H1 (cell line): ENCODE measurements at regions not wholly inside any gene's neighbourhood (a gene's known extent, or its start where the extent isn't known, plus 50 kb on each side); places are given as distances from the start of the nearest gene placed in this dataset.

Experiments used
- CTCF ChIA-PET: fragments of 300-600 bp; sonication (Branson Sonifier 250); formaldehyde crosslinking; loops from one replicate; lab custom pipeline; 2021; ENCODE audit not compliant: partially characterized antibody; lab: Charles Lee
- POLR2A ChIA-PET: fragments of 300-600 bp; sonication (Branson Sonifier 250); formaldehyde crosslinking; loops from one replicate; lab custom pipeline; 2021; ENCODE audit warnings: inconsistent platforms; ENCODE audit not compliant: partially characterized antibody; lab: Charles Lee
- DNase-seq, 2 experiments: peaks; one replicate each; pipeline versions ENCODE4 v3.0.0 to v3.0.0-alpha.2; 2010 to 2022; ENCODE audit warnings: low spot score in 2 of 2, low read depth in 1 of 2, mixed read lengths in 1 of 2
- FAIRE-seq: peaks from 2 replicates; lab custom pipeline; 2011; peaks lifted over from hg19 to GRCh38; lab: Jason Lieb, UNC
- H2AFZ ChIP-seq: 2 replicates; pipeline ENCODE4 v1.8.1; 2012; ENCODE audit warnings: low read length, inconsistent platforms
- H2AK5ac ChIP-seq: 2 replicates; pipeline ENCODE4 v1.6.1; 2013; ENCODE audit warnings: low read depth, low read length
- H2BK120ac ChIP-seq: replicated peaks from 2 replicates; pipeline ENCODE3; 2013; ENCODE audit warnings: low read depth, low read length, inconsistent platforms
- H2BK12ac ChIP-seq: 2 replicates; pipeline ENCODE4 v1.6.1; 2013; ENCODE audit warnings: low read depth, low read length
- H2BK15ac ChIP-seq: 2 replicates; pipeline ENCODE4 v1.6.1; 2013; ENCODE audit warnings: low read length
- H2BK20ac ChIP-seq: 2 replicates; pipeline ENCODE4 v1.6.1; 2013; ENCODE audit warnings: low read length
- H2BK5ac ChIP-seq: 2 replicates; pipeline ENCODE4 v1.6.1; 2013; ENCODE audit warnings: low read depth, low read length
- H3K14ac ChIP-seq: 2 replicates; pipeline ENCODE4 v1.6.1; 2013; ENCODE audit warnings: inconsistent platforms; ENCODE audit not compliant: insufficient read length
- H3K18ac ChIP-seq: 2 replicates; pipeline ENCODE4 v1.6.1; 2013; ENCODE audit warnings: low read length; ENCODE audit errors: extremely low read depth
- H3K23ac ChIP-seq: 2 replicates; pipeline ENCODE4 v1.6.1; 2013; ENCODE audit warnings: inconsistent platforms; ENCODE audit not compliant: insufficient read length
- H3K23me2 ChIP-seq: 2 replicates; pipeline ENCODE4 v1.6.1; 2013; ENCODE audit warnings: low read depth, low read length
- H3K27ac ChIP-seq: 2 replicates; pipeline ENCODE4 v1.6.1; 2011; ENCODE audit warnings: low read depth, low read length, inconsistent platforms
- H3K27me3 ChIP-seq, 4 experiments: replicated peaks in 1 of 4; 1 replicate in 1 of 4; 2 replicates in 3 of 4; pipeline versions ENCODE4 v1.6.1 to v1.8.1; 2011 to 2013; ENCODE audit warnings: low read length in 3 of 4, mild to moderate bottlenecking in 3 of 4, inconsistent platforms in 2 of 4, mixed read lengths in 2 of 4, moderate library complexity in 1 of 4; ENCODE audit not compliant: control insufficient read depth in 3 of 4, insufficient read depth in 3 of 4; ENCODE audit errors: extremely low read depth in 1 of 4
- H3K36me3 ChIP-seq, 4 experiments: 2 replicates each; pipeline versions ENCODE4 v1.6.1 to v1.8.1; 2011 to 2013; ENCODE audit warnings: mild to moderate bottlenecking in 4 of 4, low read length in 3 of 4, moderate library complexity in 2 of 4, control low read depth in 1 of 4, inconsistent platforms in 1 of 4; ENCODE audit not compliant: insufficient read depth in 4 of 4, control insufficient read depth in 2 of 4
- H3K4ac ChIP-seq: replicated peaks from 2 replicates; pipeline ENCODE3; 2013; ENCODE audit warnings: low read length, low read depth, mixed read lengths, inconsistent platforms; ENCODE audit not compliant: insufficient read length
- H3K4me1 ChIP-seq, 4 experiments: replicated peaks in 1 of 4; 1 replicate in 1 of 4; 2 replicates in 3 of 4; pipeline versions ENCODE4 v1.6.1 to v1.8.1; 2011 to 2013; ENCODE audit warnings: low read length in 3 of 4, inconsistent platforms in 2 of 4, mixed read lengths in 1 of 4; ENCODE audit not compliant: insufficient read depth in 4 of 4, control insufficient read depth in 3 of 4
- H3K4me2 ChIP-seq, 2 experiments: 2 replicates each; pipeline versions ENCODE4 v1.6.1 to v1.8.1; 2011 to 2013; ENCODE audit warnings: low read depth in 2 of 2, low read length in 2 of 2, control low read depth in 1 of 2, inconsistent platforms in 1 of 2, mild to moderate bottlenecking in 1 of 2; ENCODE audit not compliant: insufficient read depth in 1 of 2
- H3K4me3 ChIP-seq, 4 experiments: fragments of 200-600, 300-600 bp in 1 of 4; sonication (generic), shearing (Covaris generic), sonication (Bioruptor Twin) in 1 of 4; 2 replicates each; pipeline versions ENCODE4 v1.5.1 to v1.8.1; 2011 to 2016; ENCODE audit warnings: low read length in 4 of 4, low read depth in 3 of 4, control low read depth in 2 of 4, inconsistent platforms in 2 of 4, mild to moderate bottlenecking in 2 of 4, mixed read lengths in 1 of 4, moderate library complexity in 1 of 4; ENCODE audit not compliant: insufficient read depth in 2 of 4; ENCODE audit errors: extremely low read depth in 1 of 4
- H3K56ac ChIP-seq: replicated peaks from 2 replicates; pipeline ENCODE3; 2013; ENCODE audit warnings: low read depth, mild to moderate bottlenecking, mixed read lengths, low read length, inconsistent platforms; ENCODE audit not compliant: insufficient read length
- H3K79me1 ChIP-seq: 2 replicates; pipeline ENCODE4 v1.6.1; 2013; ENCODE audit warnings: low read depth, low read length, control low read depth
- H3K79me2 ChIP-seq, 2 experiments: 2 replicates each; pipeline versions ENCODE4 v1.6.1 to v1.8.1; 2012 to 2013; ENCODE audit warnings: low read length in 2 of 2, mild to moderate bottlenecking in 2 of 2, inconsistent platforms in 1 of 2; ENCODE audit not compliant: insufficient read depth in 2 of 2, control insufficient read depth in 1 of 2
- H3K9ac ChIP-seq, 4 experiments: replicated peaks in 1 of 4; 1 replicate in 1 of 4; 2 replicates in 3 of 4; pipeline versions ENCODE4 v1.6.1 to v1.8.1; 2011 to 2013; ENCODE audit warnings: low read depth in 3 of 4, low read length in 3 of 4, control low read depth in 2 of 4, mild to moderate bottlenecking in 2 of 4, moderate library complexity in 2 of 4, inconsistent platforms in 1 of 4; ENCODE audit errors: extremely low read depth in 1 of 4
- H3K9me3 ChIP-seq, 2 experiments: 2 replicates each; pipeline versions ENCODE4 v1.6.1 to v1.8.1; 2012 to 2013; ENCODE audit warnings: mild to moderate bottlenecking in 2 of 2, moderate library complexity in 2 of 2, control low read depth in 1 of 2, inconsistent platforms in 1 of 2, low read depth in 1 of 2, low read length in 1 of 2, mixed read lengths in 1 of 2; ENCODE audit not compliant: insufficient read depth in 2 of 2
- H4K20me1 ChIP-seq, 2 experiments: replicated peaks in 1 of 2; 2 replicates each; pipeline versions ENCODE3 to v1.8.1; 2011 to 2013; ENCODE audit warnings: inconsistent platforms in 2 of 2, low read length in 2 of 2, mild to moderate bottlenecking in 1 of 2; ENCODE audit not compliant: insufficient read depth in 2 of 2, control insufficient read depth in 1 of 2
- H4K5ac ChIP-seq: 2 replicates; pipeline ENCODE4 v1.6.1; 2013; ENCODE audit warnings: low read length, low read depth, mixed read lengths, inconsistent platforms; ENCODE audit not compliant: insufficient read length
- H4K8ac ChIP-seq: 2 replicates; pipeline ENCODE4 v1.8.0; 2013; ENCODE audit warnings: mild to moderate bottlenecking, moderate library complexity, low read length, inconsistent platforms; ENCODE audit not compliant: insufficient read depth; ENCODE audit errors: extremely low read depth
- H4K91ac ChIP-seq: replicated peaks from 2 replicates; pipeline ENCODE3; 2013; ENCODE audit warnings: low read length, mixed read lengths, inconsistent platforms; ENCODE audit not compliant: insufficient read length
- CTBP2 ChIP-seq: IDR thresholded peaks from 2 replicates; pipeline ENCODE4 v1.7.0; 2011; ENCODE audit warnings: borderline replicate concordance, mild to moderate bottlenecking, moderate library complexity, mixed read lengths, low read length; ENCODE audit not compliant: insufficient read depth, insufficient read length
- EP300 ChIP-seq, 2 experiments: IDR thresholded peaks; 1 replicate in 1 of 2; 2 replicates in 1 of 2; pipeline ENCODE4 v1.6.1; 2011 to 2012; ENCODE audit warnings: low read depth in 2 of 2, low read length in 2 of 2, mild to moderate bottlenecking in 2 of 2, borderline replicate concordance in 1 of 2, inconsistent platforms in 1 of 2, moderate library complexity in 1 of 2
- GABPA ChIP-seq: IDR thresholded peaks from 2 replicates; pipeline ENCODE4 v1.6.1; 2011; ENCODE audit warnings: mild to moderate bottlenecking, low read length, moderate library complexity, borderline replicate concordance; ENCODE audit not compliant: insufficient read depth
- HDAC6 ChIP-seq: IDR thresholded peaks from one replicate; pipeline ENCODE4 v1.7.1; 2012; ENCODE audit warnings: low read depth, mild to moderate bottlenecking, inconsistent platforms, low read length, moderate library complexity
- KDM4A ChIP-seq: IDR thresholded peaks from one replicate; pipeline ENCODE4 v1.7.1; 2012; ENCODE audit warnings: low read depth, mild to moderate bottlenecking, moderate library complexity, low read length, inconsistent platforms; ENCODE audit not compliant: severe bottlenecking
- POLR2AphosphoS5 ChIP-seq: IDR thresholded peaks from 2 replicates; pipeline ENCODE4 v1.6.1; 2011; ENCODE audit warnings: low read depth, low read length
- RFX5 ChIP-seq: IDR thresholded peaks from 2 replicates; pipeline ENCODE4 v1.6.1; 2011; ENCODE audit warnings: low read depth, low read length, improper control_type of control experiment, borderline replicate concordance
- RXRA ChIP-seq: IDR thresholded peaks from 2 replicates; pipeline ENCODE4 v1.6.1; 2011; ENCODE audit warnings: low read depth, mild to moderate bottlenecking, low read length, moderate library complexity; ENCODE audit not compliant: insufficient read depth
- TBP ChIP-seq: IDR thresholded peaks from 2 replicates; pipeline ENCODE4 v1.6.1; 2011; ENCODE audit warnings: low read depth, low read length, improper control_type of control experiment
- YY1 ChIP-seq: IDR thresholded peaks from 2 replicates; pipeline ENCODE4 v1.6.1; 2011; ENCODE audit warnings: low read depth, mild to moderate bottlenecking, low read length
- WGBS, 2 experiments: shearing (Covaris generic) in 1 of 2; methylation state at CpG; one replicate each; pipeline versions ENCODE4 v1.1.6 to v1.1.7; 2013 to 2015; ENCODE audit warnings: low lambda C conversion rate in 2 of 2, mixed read lengths in 2 of 2, inconsistent platforms in 1 of 2, low coverage in 1 of 2, missing lambda C conversion rate in 1 of 2; ENCODE audit not compliant: insufficient replicate concordance in 2 of 2, insufficient coverage in 1 of 2, insufficient read length in 1 of 2; ENCODE audit errors: extremely low coverage in 1 of 2, missing lambda C conversion rate in 1 of 2; 5-methylcytosine and 5-hydroxymethylcytosine counted together
- TF ChIP-seq, protein P1 (sequence below): IDR thresholded peaks from 2 replicates; pipeline ENCODE4 v1.6.1; 2011; ENCODE audit warnings: low read depth, mild to moderate bottlenecking, low read length; ENCODE audit not compliant: insufficient read depth
- TF ChIP-seq, protein P2 (sequence below): IDR thresholded peaks from 2 replicates; pipeline ENCODE4 v1.6.1; 2012; ENCODE audit warnings: inconsistent platforms

DNA sequence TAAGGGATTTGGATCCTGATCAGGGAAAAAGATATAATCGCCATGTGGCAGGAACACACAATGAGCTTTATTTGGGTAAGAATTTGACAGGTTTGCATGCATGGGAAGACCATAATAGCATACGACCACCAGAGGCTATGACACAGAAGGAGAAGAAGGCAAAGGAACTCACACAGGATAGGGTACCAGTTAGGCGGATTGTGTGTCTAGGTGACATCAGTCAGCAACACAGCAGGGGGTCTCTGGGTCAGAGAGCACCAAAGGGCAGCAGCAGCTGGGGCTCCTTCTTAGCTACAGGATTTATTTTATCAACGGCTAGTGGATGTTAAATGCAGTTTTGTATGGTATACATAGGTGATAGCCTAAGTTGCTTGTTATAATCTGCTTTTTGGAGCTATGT lies 551.3 kb downstream of the KCNT2 start:
- H2BK15ac ChIP-seq = no peak overlapping the region
- H4K8ac ChIP-seq = no peak overlapping the region
- no peaks in the 10 kb centered on the region for H3K9me3 ChIP-seq
- no peak overlapping the region for H3K56ac ChIP-seq
- no peak overlapping the region for H3K18ac ChIP-seq
- H3K27me3 ChIP-seq = no peaks in the 10 kb centered on the region
- no peak overlapping the region for H3K9ac ChIP-seq
- no peaks in the 10 kb centered on the region for H3K36me3 ChIP-seq
- peak; percentile 60 for FAIRE-seq
- no peak for TF ChIP-seq POLR2AphosphoS5
- TF ChIP-seq YY1 = no peak
- TF ChIP-seq, protein P1, sequence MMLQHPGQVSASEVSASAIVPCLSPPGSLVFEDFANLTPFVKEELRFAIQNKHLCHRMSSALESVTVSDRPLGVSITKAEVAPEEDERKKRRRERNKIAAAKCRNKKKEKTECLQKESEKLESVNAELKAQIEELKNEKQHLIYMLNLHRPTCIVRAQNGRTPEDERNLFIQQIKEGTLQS = no peak
- TF ChIP-seq HDAC6 = no peak
- TF ChIP-seq RXRA = no peak
- TF ChIP-seq EP300 (IDR thresholded peaks at IDR 0.05; ENCODE audit: borderline replicate concordance in 1 of 2, low read depth in 2 of 2, low read length in 2 of 2) = no peak
- no peak for TF ChIP-seq CTBP2
- no peak for TF ChIP-seq RFX5
- TF ChIP-seq, protein P2, sequence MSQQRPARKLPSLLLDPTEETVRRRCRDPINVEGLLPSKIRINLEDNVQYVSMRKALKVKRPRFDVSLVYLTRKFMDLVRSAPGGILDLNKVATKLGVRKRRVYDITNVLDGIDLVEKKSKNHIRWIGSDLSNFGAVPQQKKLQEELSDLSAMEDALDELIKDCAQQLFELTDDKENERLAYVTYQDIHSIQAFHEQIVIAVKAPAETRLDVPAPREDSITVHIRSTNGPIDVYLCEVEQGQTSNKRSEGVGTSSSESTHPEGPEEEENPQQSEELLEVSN = no peak
- TF ChIP-seq KDM4A = no peak
- TF ChIP-seq GABPA = no peak
- no peak for TF ChIP-seq TBP
- TF ChIP-seq, all 59 proteins: peak for 0
- POLR2A ChIA-PET = interaction anchor here (0.7 kb wide), 1 partner anchor 26 kb away, joined by 3 read pairs; no protein-coding TSS in a partner anchor
- no peaks in the 10 kb centered on the region for H3K79me1 ChIP-seq
- no peak overlapping the region for H3K4me2 ChIP-seq
- no peak overlapping the region for H2BK5ac ChIP-seq
- no peak overlapping the region for H3K4ac ChIP-seq
- H3K4me3 ChIP-seq = no peak overlapping the region
- H3K79me2 ChIP-seq = no peaks in the 10 kb centered on the region
- no peak overlapping the region for H2AK5ac ChIP-seq
- no peak overlapping the region for H3K23ac ChIP-seq
- no peaks in the 10 kb centered on the region for H3K23me2 ChIP-seq
- no peak overlapping the region for H3K14ac ChIP-seq
- H4K91ac ChIP-seq = no peak overlapping the region
- no peaks in the 10 kb centered on the region for H4K20me1 ChIP-seq
- H4K5ac ChIP-seq = no peak overlapping the region
- DNase-seq = peak in 1 of 2 experiments; percentile 49
- CTCF ChIA-PET = interaction anchor here (0.6 to 1.3 kb wide), 3 partner anchors 8 to 323 kb away, joined by 3 to 4 read pairs (median 3); no protein-coding TSS in a partner anchor
- peaks cover 0 to 3% (median 0%) of the 10 kb centered on the region in 4 experiments; a peak in 2 of 7 replicates for H3K4me1 ChIP-seq
- H2AFZ ChIP-seq = no peak overlapping the region
- H2BK20ac ChIP-seq = no peak overlapping the region
- no peak overlapping the region for H3K27ac ChIP-seq
- H2BK12ac ChIP-seq = no peak overlapping the region
- 88% methylated on average over 4 of the region's 4 CpGs; no CpG with 5 or more reads in 1 of the 2 experiments for WGBS, 2 experiments
- no peak overlapping the region for H2BK120ac ChIP-seq
